CD4-positive, alpha-beta T cell treated with Interleukin-4 for 1 hour (primary cell): ENCODE measurements at regions not wholly inside any gene's neighbourhood (a gene's known extent, or its start where the extent isn't known, plus 50 kb on each side); places are given as distances from the start of the nearest gene placed in this dataset.

Experiments
- DNase-seq, 2 donors: peaks; one replicate each; pipeline ENCODE4 v3.0.0-alpha.2; 2020 to 2022

DNA sequence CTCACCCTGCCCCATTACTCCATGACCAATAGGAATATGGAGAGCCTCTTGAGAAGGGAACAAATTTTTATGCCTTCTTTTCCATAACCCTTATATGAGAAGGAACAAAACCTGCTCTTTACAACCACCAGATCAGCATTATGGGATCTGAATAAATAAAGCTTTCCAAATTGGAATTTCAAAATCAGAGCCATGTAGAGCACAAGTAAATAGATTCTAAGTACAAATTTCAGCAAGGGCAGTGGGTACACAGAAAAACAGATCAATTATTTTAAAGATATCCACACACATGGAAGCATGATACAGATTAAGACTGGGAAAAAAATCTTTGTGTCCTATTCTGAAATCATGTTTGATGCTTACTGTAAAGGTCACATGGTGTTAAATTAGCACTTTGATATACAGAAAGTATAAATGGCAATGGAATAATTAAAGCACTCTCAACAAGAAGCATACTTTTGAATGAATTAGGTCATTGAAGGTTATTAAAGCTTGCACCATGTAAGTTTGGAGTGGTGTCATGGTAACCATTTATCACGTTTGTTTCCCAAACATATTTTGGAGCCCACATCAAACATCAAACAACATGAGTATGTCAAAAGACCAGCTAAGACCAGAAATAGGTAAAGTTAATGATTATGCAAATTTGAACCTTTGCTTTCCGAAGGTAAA is 75.9 kb upstream of the AVPR1A start:
- no peak for DNase-seq

DNA sequence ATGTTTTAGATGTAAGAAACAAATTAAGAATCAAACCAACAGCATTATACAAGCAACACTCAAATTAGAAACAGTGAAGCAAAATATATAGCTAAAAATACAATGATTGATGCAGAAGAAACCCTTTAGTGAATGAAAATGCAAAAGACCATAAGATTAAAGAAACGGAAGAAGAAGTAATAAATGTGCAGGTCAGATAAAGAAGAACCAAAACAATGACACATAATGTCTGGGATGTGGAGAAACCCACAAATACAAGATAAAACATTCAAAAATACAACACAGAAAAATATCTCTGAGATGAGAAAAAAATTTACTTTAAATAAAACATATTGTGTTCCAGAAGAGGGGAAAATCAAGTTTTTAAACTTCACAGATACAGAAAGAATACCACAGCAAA is 73.4 kb upstream of the AVPR1A start:
- DNase-seq, result no peak

DNA sequence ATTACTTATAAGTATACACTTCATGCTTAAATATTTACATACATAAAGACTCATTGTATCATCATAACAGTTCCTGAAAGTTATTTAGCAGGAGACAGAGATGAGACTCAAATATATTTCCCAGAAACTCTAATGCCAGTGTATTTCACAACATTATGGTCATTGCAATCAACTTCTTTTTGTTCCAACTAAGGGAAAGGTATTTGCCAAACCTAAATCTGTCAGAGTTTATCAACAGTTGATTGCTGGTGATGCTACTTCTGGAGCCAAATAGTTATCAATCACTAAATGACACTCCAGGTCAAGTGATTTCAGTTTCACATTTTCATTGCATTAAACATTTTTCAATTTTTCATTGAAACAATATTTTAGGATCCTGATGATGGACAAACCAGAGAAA is 72.1 kb upstream of the AVPR1A start:
- DNase-seq, result no peak

DNA sequence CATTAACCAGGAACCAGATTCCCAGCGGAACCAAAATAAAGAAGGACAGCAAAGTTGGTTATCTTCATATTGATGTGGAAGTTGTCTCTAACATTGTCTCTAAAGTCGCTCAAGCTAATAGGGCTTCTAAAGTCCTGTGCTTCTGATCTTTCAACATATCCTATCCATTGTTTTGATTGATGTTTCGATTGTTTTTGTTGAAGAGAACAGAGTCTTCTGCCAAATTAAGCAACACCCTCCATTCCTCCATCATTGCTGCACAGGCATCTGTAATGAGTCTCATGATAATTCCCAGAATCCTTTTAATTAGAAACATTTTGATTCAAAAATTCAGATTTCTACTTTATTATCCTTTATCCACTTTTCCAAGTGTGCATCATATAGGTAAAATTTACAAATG is 71.6 kb upstream of the AVPR1A start:
- DNase-seq, result no peak

DNA sequence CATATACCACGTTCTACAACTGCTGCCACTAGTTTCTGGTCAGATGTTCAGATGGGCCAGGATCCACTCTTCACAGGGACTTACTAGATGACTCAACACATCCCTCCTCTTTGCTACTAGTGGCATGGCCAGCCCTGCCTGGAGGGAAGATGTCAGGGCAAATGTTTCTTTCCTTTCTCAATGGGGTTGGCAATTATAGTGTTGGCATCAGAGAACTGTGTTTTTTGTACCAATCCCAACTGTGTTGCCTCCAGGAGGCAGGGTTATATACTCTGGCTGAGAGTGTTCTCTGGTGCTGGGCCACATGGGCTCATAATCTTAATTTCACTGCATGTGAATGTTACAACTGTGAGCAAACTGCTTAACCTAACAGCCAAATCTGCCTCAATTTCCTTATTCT is 69.9 kb upstream of the AVPR1A start:
- DNase-seq, result no peak

DNA sequence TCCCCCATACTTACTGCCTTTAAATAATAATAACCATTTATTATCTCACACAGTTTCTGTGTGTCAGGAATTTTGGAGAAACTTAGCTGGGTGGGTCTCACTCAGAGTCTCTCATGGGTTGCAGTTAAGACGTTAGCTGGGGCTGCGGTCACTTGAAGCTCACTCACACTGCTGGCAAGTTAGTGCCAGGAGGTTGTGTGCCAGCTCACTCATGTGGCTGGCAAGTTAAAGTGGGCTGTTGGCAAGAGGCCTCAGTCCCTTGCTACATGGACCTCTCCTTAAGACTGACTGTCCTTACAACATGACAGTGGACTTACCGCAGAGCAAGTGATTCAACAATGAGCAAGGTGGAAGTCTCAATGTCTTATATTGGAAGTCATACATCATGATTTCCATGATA is 61.3 kb upstream of the AVPR1A start:
- DNase-seq, result no peak

DNA sequence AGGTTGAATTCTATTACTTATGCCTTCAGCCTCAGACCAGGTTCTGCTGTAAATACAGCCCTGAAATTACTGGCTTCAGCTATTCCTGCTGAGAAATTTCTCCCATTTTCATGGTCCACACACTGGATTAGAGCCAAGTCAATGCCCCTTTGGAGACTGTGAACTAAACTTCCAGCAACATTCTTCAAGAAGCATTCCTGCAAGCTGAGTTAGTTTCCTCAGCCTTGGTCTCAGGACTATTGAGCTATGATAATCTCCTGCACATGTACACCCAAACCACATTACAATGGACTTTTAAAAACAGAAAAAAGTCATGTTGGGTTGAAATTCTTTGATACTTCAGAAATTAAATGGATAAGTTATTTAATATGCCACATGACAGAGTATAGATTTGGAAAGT is 58.0 kb upstream of the AVPR1A start:
- DNase-seq, result no peak

DNA sequence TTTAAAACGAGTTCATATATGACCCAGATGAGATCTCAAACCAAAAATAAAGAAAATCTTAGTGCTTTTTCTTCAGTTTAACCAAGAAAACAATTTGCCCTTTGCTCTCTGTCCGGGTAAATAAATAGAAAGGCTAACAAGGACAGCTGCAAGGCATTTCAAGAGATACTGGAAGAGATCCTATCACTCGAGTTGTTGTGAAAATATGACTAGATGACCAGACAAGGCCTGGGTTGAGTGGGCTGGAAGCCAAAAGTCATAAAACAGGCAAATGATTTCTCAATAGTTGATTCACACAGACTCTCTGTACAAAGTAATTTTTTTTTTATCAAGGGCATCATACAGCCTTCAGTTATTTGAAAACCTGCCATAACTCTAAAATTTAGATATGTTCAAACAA is 55.9 kb upstream of the AVPR1A start:
- no peak for DNase-seq

DNA sequence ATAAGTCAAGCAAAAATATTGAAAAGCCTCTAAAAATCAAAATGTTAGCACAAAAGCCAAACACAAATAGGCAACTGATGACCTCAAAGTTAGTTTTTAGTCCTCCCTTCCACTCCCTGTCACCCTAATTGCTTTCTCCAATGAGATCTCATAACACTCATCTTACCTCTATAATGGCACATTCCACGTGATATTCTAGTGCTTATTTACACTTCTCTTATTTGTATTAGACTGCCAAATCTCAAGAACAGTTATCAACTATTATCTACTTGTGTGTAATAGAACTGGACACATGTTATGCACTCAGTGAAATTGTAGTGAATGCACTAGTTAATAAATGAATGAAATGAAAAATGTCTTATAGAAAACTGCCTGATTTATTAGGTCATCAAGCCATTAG is 55.5 kb upstream of the AVPR1A start:
- DNase-seq, result no peak
